Mammary epithelial cell (primary cell): ENCODE measurements at regions not wholly inside any gene's neighbourhood (a gene's known extent, or its start where the extent isn't known, plus 50 kb on each side); places are given as distances from the start of the nearest gene placed in this dataset.

Experiments
- CTCF ChIP-seq, 2 donors: IDR thresholded peaks in 1 of 2; conservative IDR thresholded peaks in 1 of 2; 2 replicates each; pipeline ENCODE4 v1.5.1; 2011 to 2012; ENCODE audit warnings: inconsistent platforms in 2 of 2, low read length in 2 of 2, mild to moderate bottlenecking in 2 of 2, control low read depth in 1 of 2, low read depth in 1 of 2; ENCODE audit not compliant: insufficient read depth in 1 of 2; ENCODE audit errors: extremely low read depth in 1 of 2
- EZH2 ChIP-seq: IDR thresholded peaks from 2 replicates; pipeline ENCODE4 v1.6.1; 2012; ENCODE audit warnings: low read length, inconsistent platforms, borderline replicate concordance

- no peak for TF ChIP-seq CTCF (conservative IDR thresholded peaks at IDR 0.05 in 1 of 2, IDR thresholded peaks at IDR 0.05 in 1 of 2; ENCODE audit: extremely low read depth in 1 of 2, insufficient read depth in 1 of 2, low read depth in 1 of 2, low read length in 2 of 2)
- no peak for TF ChIP-seq EZH2
These were observed 458.5 kb upstream of the ARRDC4 start for GRCh38 chr15:97502038-97502437.
